ENCODE measurements at regions not wholly inside any gene's neighbourhood (a gene's known extent, or its start where the extent isn't known, plus 50 kb on each side); places are given as distances from the start of the nearest gene placed in this dataset.

DNA sequence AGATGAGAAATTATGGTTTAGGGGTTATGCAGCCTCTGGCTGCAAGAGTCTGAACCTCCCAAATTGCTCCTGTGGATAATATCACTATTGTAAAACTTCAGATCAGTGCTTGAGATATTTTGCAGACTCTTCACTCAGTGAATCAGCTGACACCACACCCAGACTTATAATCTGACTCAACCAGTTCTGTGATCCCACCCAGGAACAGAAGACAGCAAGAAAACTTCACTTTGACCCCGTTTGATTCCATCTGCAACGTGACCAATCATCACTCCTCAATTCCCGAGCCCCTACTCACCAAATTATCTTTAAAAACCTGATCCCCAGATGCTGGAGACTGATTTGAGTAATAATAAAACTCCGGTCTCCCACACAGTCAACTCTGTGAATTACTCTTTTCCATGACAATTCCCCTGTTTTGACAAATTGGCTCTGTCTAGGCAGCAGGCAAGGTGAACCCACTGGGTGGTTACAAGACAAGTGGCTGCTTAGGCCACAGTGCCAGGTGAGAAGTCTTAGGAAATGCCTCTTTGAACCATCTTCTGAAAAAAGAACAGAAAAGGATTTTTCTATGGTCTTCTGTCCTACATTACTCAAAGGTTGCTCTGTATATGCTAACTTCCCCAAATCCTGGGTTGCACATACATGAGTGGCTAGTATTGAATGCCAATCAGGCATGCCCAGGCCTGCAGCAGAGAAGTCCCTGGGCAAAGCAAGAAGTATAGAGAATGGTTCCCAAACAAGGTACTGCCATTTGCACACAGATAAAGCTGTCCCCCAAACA, 588.0 kb downstream of the PRELID2 start:
- H3K27me3 Mint-ChIP-seq, result no peaks in the 10 kb centered on the region
- no peaks in the 10 kb centered on the region for H3K4me1 Mint-ChIP-seq (ENCODE audit: low read depth)
- no peak overlapping the region for H3K4me3 Mint-ChIP-seq
- peaks cover 7% of the 10 kb centered on the region for H3K9me3 Mint-ChIP-seq
- no peak overlapping the region for H3K27ac Mint-ChIP-seq
- no peaks in the 10 kb centered on the region for H3K36me3 Mint-ChIP-seq (ENCODE audit: low read depth)
- DNase-seq, result no peak

DNA sequence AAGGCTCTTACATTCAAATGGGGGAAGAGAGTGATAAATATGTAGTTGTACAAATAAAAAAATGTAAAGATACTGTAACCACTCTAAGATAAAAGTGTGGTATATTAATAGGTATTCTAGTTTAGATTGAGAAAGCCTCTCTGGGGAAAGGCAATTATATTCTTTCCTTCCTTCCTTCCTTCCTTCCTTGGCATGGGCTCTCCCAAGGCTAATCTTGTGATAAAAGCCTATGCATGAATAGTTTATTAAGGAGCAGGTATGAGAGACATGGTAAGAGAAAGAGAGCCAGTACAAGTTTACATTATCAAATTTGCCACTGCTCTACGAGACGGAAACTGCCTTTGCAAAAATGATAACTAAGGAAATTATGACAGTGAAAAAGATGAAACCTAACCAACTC, 588.8 kb downstream of the PRELID2 start:
- H3K9me3 Mint-ChIP-seq, result peaks cover 1% of the 10 kb centered on the region
- DNase-seq, result no peak
- no peaks in the 10 kb centered on the region for H3K27me3 Mint-ChIP-seq
- H3K4me3 Mint-ChIP-seq, result no peak overlapping the region
- no peaks in the 10 kb centered on the region for H3K36me3 Mint-ChIP-seq (ENCODE audit: low read depth)
- H3K4me1 Mint-ChIP-seq (ENCODE audit: low read depth), result no peaks in the 10 kb centered on the region
- no peak overlapping the region for H3K27ac Mint-ChIP-seq

DNA sequence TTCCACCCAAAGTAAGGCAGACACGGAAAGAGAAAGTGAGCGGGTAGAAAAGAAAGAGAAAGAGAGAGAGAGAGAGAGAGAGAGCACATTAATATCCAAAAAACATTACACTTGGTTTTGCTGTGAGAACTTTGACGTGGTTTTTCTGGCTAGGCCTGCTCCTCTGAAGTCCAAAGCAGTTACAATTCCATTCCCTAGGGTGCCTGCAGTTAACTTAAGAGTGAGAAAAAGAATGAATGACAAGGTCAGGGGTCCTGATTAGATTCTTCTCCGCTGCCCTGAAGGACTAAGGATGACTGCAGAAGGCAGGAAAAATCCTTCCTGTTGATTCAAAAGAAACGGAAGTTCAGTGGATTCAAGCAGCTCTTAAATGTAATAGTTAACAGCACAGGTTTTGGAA, 589.8 kb downstream of the PRELID2 start:
- Mint-ChIP-seq H3K27ac (no peak overlapping the region), H3K36me3 (ENCODE audit: low read depth) (no peaks in the 10 kb centered on the region), H3K27me3 (no peaks in the 10 kb centered on the region), H3K9me3 (no peaks in the 10 kb centered on the region), H3K4me1 (ENCODE audit: low read depth) (no peaks in the 10 kb centered on the region), H3K4me3 (no peak overlapping the region)
- DNase-seq, result no peak

DNA sequence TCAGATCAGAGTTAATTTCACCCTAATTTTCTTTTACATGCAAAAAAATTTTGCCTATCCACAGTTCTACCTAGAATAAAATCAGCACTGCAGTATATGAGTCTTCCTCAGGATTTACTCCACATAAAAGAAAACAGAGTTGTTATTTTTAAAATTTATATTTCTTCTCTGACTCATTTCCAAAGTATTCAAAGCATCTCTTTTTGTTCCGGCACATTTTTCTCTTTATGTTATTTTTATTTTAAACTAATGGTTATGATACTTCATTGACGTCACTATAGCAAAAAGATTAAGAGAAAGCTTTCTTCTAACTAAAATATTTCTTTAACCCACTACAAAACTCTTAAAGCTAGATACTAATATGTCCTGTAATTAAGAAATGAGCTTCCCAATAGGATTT, 590.4 kb downstream of the PRELID2 start:
- H3K27me3 Mint-ChIP-seq, result no peaks in the 10 kb centered on the region
- no peaks in the 10 kb centered on the region for H3K4me1 Mint-ChIP-seq (ENCODE audit: low read depth)
- H3K36me3 Mint-ChIP-seq (ENCODE audit: low read depth), result no peaks in the 10 kb centered on the region
- no peak overlapping the region for H3K27ac Mint-ChIP-seq
- no peak for DNase-seq
- no peak overlapping the region for H3K4me3 Mint-ChIP-seq
- H3K9me3 Mint-ChIP-seq, result no peaks in the 10 kb centered on the region

- Mint-ChIP-seq H3K9me3 (no peaks in the 10 kb centered on the region), H3K4me3 (no peak overlapping the region), H3K4me1 (ENCODE audit: low read depth) (no peaks in the 10 kb centered on the region), H3K27me3 (no peaks in the 10 kb centered on the region), H3K27ac (no peak overlapping the region), H3K36me3 (ENCODE audit: low read depth) (no peaks in the 10 kb centered on the region)
- DNase-seq, result no peak
Measured at GRCh38 chr5:145244251-145244650, 590.9 kb downstream of the PRELID2 start.

- Mint-ChIP-seq H3K27me3 (no peaks in the 10 kb centered on the region), H3K9me3 (peaks cover 2% of the 10 kb centered on the region), H3K4me1 (ENCODE audit: low read depth) (no peaks in the 10 kb centered on the region), H3K27ac (no peak overlapping the region), H3K4me3 (no peak overlapping the region), H3K36me3 (ENCODE audit: low read depth) (no peaks in the 10 kb centered on the region)
- DNase-seq, result no peak
Measured at GRCh38 chr5:145243016-145243415, 592.1 kb downstream of the PRELID2 start.

DNA sequence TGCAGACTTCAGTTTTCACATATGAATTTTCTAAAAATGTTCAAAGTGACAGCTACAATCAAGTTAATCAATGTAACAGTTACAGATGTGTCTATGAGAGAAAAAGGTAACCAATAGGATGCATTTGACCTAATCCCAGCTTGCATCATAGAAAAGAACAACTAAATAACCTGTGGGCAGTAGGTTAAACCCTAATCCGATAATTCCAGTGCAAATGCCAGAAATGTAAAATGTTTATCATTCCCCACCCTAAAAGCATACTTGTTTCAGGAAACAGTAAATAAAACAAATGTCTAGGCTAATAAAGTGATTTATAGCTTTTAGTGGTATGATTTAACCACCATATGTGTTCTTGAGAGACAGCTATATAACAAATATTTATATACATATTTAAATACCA, 592.6 kb downstream of the PRELID2 start:
- Mint-ChIP-seq H3K4me3 (no peak overlapping the region), H3K27ac (no peak overlapping the region), H3K27me3 (no peaks in the 10 kb centered on the region), H3K9me3 (peaks cover 2% of the 10 kb centered on the region), H3K4me1 (ENCODE audit: low read depth) (no peaks in the 10 kb centered on the region), H3K36me3 (ENCODE audit: low read depth) (no peaks in the 10 kb centered on the region)
- no peak for DNase-seq

GRCh38 chr5:145237843-145238242, 597.3 kb downstream of the PRELID2 start:
- no peak for DNase-seq
- Mint-ChIP-seq H3K9me3 (peaks cover 5% of the 10 kb centered on the region), H3K36me3 (ENCODE audit: low read depth) (no peaks in the 10 kb centered on the region), H3K27me3 (no peaks in the 10 kb centered on the region), H3K4me1 (ENCODE audit: low read depth) (no peaks in the 10 kb centered on the region), H3K4me3 (no peak overlapping the region), H3K27ac (no peak overlapping the region)

DNA sequence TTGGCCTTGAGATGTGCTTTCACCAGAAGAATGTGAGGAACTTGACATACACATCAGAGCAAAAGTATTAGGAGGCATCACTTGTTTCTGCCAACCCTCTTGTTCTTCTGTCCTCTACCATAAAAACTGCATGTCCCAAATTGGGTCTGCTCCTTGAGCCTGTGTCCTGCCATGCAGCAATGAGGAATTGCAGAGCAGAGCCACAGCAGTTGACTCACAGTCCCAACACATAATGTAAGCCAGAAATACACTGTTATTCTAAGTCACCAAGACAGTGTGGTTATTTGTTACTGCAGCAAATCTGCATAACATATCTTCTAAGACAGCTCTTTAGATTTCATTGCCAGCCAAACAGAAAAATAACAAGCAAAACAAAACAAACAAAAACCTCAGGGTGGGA, 598.2 kb downstream of the PRELID2 start:
- Mint-ChIP-seq H3K36me3 (ENCODE audit: low read depth) (no peaks in the 10 kb centered on the region), H3K27ac (no peak overlapping the region), H3K4me1 (ENCODE audit: low read depth) (no peaks in the 10 kb centered on the region), H3K4me3 (no peak overlapping the region), H3K9me3 (peaks cover 5% of the 10 kb centered on the region), H3K27me3 (no peaks in the 10 kb centered on the region)
- DNase-seq, result no peak

DNA sequence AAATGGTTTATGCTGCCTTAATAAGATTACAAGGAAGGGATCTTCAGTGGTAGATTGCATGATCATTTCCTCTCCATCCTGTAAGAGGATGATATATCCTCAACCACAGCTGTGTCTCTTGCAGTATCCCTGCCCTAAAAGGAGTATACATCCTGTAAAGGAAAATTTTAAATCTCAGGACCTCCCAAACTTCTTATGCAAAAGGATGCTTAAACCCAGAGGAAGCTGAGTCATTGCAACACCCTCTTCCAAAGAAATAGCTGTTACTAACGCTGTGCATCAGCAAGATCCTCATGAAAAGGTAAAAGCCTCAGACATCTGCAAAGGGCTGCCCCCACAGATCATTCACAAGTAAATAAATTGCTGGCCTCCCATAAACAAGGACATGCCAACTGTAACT, 599.0 kb downstream of the PRELID2 start:
- DNase-seq, result no peak
- no peaks in the 10 kb centered on the region for H3K36me3 Mint-ChIP-seq (ENCODE audit: low read depth)
- H3K9me3 Mint-ChIP-seq, result peaks cover 5% of the 10 kb centered on the region
- no peaks in the 10 kb centered on the region for H3K27me3 Mint-ChIP-seq
- no peak overlapping the region for H3K4me3 Mint-ChIP-seq
- H3K4me1 Mint-ChIP-seq (ENCODE audit: low read depth), result no peaks in the 10 kb centered on the region
- H3K27ac Mint-ChIP-seq, result no peak overlapping the region

GRCh38 chr5:145233461-145233860, 601.7 kb downstream of the PRELID2 start:
- Mint-ChIP-seq H3K9me3 (peaks cover 3% of the 10 kb centered on the region), H3K4me1 (ENCODE audit: low read depth) (no peaks in the 10 kb centered on the region), H3K27ac (no peak overlapping the region), H3K36me3 (ENCODE audit: low read depth) (no peaks in the 10 kb centered on the region), H3K27me3 (no peaks in the 10 kb centered on the region), H3K4me3 (no peak overlapping the region)
- no peak for DNase-seq

GRCh38 chr5:145230781-145231180, 604.4 kb downstream of the PRELID2 start:
- no peak for DNase-seq
- Mint-ChIP-seq H3K27ac (no peak overlapping the region), H3K36me3 (ENCODE audit: low read depth) (no peaks in the 10 kb centered on the region), H3K4me1 (ENCODE audit: low read depth) (no peaks in the 10 kb centered on the region), H3K4me3 (no peak overlapping the region), H3K27me3 (no peaks in the 10 kb centered on the region), H3K9me3 (no peaks in the 10 kb centered on the region)

- Mint-ChIP-seq H3K36me3 (ENCODE audit: low read depth) (no peaks in the 10 kb centered on the region), H3K9me3 (no peaks in the 10 kb centered on the region), H3K27me3 (no peaks in the 10 kb centered on the region), H3K4me3 (no peak overlapping the region), H3K27ac (no peak overlapping the region), H3K4me1 (ENCODE audit: low read depth) (no peaks in the 10 kb centered on the region)
- DNase-seq, result no peak
Measured at GRCh38 chr5:145228564-145228963, 606.6 kb downstream of the PRELID2 start.

DNA sequence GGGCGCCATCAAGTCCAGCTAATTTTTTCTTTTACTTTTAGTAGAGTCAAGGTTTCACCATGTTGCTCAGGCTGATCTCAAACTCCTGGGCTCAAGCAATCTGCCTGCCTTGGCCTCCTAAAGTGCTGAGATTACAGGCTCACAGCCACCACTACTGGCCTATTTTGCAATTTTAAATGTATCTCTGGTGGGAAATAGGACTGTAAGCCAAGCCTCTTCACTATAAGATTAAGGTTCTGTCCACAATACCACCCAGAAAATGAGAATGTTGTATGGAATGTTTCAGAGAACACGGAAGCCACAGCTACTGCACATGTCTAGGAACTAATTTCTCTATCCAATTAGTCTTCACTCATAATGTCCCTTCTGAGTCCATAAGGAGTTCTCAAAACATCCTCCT, 607.3 kb downstream of the PRELID2 start:
- no peaks in the 10 kb centered on the region for H3K27me3 Mint-ChIP-seq
- no peak overlapping the region for H3K4me3 Mint-ChIP-seq
- no peaks in the 10 kb centered on the region for H3K9me3 Mint-ChIP-seq
- H3K36me3 Mint-ChIP-seq (ENCODE audit: low read depth), result no peaks in the 10 kb centered on the region
- no peak for DNase-seq
- H3K4me1 Mint-ChIP-seq (ENCODE audit: low read depth), result no peaks in the 10 kb centered on the region
- no peak overlapping the region for H3K27ac Mint-ChIP-seq

GRCh38 chr5:145226726-145227125, 608.4 kb downstream of the PRELID2 start:
- H3K4me1 Mint-ChIP-seq (ENCODE audit: low read depth), result no peaks in the 10 kb centered on the region
- H3K9me3 Mint-ChIP-seq, result no peaks in the 10 kb centered on the region
- DNase-seq, result no peak
- no peaks in the 10 kb centered on the region for H3K27me3 Mint-ChIP-seq
- H3K27ac Mint-ChIP-seq, result no peak overlapping the region
- no peaks in the 10 kb centered on the region for H3K36me3 Mint-ChIP-seq (ENCODE audit: low read depth)
- no peak overlapping the region for H3K4me3 Mint-ChIP-seq

DNA sequence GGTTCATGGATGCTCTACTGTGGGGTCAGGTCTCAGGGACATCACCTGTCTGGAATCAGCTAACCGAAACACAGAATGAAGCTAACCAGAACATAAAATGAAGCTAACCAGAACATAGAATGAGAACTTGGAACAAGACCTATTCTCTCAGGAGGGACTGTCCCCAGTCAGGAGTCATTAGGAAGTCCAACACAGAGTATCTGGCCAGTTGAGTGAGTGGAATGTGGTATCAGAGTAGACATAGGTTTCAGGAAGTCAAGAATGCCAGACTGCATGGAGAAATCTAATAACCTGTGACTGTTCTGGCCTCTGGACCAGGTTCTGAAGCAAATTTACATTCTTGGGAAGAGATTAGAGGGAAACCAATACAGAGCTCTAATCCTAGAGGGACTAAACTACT, 609.6 kb downstream of the PRELID2 start:
- Mint-ChIP-seq H3K36me3 (ENCODE audit: low read depth) (no peaks in the 10 kb centered on the region), H3K27me3 (no peaks in the 10 kb centered on the region), H3K9me3 (no peaks in the 10 kb centered on the region), H3K4me3 (no peak overlapping the region), H3K4me1 (ENCODE audit: low read depth) (no peaks in the 10 kb centered on the region), H3K27ac (no peak overlapping the region)
- DNase-seq, result no peak
